22Rv1 (cell line): ENCODE measurements at regions not wholly inside any gene's neighbourhood (a gene's known extent, or its start where the extent isn't known, plus 50 kb on each side); places are given as distances from the start of the nearest gene placed in this dataset.

Experiments
- ZFX ChIP-seq: fragments of 450-650 bp; IDR thresholded peaks from 2 replicates; pipeline ENCODE4 v1.6.1; 2017; ENCODE audit warnings: antibody characterized with exemption, borderline replicate concordance
- TF ChIP-seq, protein P1 (sequence below): fragments of 450-650 bp; IDR thresholded peaks from 2 replicates; pipeline ENCODE4 v1.5.1; 2017; ENCODE audit warnings: mild to moderate bottlenecking

- TF ChIP-seq, protein P1, sequence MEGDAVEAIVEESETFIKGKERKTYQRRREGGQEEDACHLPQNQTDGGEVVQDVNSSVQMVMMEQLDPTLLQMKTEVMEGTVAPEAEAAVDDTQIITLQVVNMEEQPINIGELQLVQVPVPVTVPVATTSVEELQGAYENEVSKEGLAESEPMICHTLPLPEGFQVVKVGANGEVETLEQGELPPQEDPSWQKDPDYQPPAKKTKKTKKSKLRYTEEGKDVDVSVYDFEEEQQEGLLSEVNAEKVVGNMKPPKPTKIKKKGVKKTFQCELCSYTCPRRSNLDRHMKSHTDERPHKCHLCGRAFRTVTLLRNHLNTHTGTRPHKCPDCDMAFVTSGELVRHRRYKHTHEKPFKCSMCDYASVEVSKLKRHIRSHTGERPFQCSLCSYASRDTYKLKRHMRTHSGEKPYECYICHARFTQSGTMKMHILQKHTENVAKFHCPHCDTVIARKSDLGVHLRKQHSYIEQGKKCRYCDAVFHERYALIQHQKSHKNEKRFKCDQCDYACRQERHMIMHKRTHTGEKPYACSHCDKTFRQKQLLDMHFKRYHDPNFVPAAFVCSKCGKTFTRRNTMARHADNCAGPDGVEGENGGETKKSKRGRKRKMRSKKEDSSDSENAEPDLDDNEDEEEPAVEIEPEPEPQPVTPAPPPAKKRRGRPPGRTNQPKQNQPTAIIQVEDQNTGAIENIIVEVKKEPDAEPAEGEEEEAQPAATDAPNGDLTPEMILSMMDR: no peak
- no peak for TF ChIP-seq ZFX
These were observed 456.8 kb downstream of the EBF1 start for GRCh38 chr5:158642879-158643278.
